Karpas-422 (cell line): ENCODE measurements at regions not wholly inside any gene's neighbourhood (a gene's known extent, or its start where the extent isn't known, plus 50 kb on each side); places are given as distances from the start of the nearest gene placed in this dataset.

Experiments
- DNase-seq: peaks from one replicate; pipeline ENCODE4 v3.0.0-alpha.2; 2015
- H2AFZ ChIP-seq: fragments of 200-600 bp; sonication (generic); 2 replicates; pipeline ENCODE4 v1.6.1; 2014; ENCODE audit warnings: antibody characterized with exemption, low read length, mixed read lengths
- H3K27ac ChIP-seq: fragments of 200-600 bp; sonication (generic); 2 replicates; pipeline ENCODE4 v1.5.1; 2014; ENCODE audit warnings: mild to moderate bottlenecking, low read length, moderate library complexity
- H3K27me3 ChIP-seq: fragments of 200-600 bp; sonication (generic); 2 replicates; pipeline ENCODE4 v1.6.1; 2014; ENCODE audit warnings: low read length, mixed read lengths
- H3K36me3 ChIP-seq: fragments of 200-600 bp; sonication (generic); 2 replicates; pipeline ENCODE4 v1.6.1; 2014; ENCODE audit warnings: low read length, mixed read lengths; ENCODE audit not compliant: insufficient read depth
- H3K4me1 ChIP-seq: fragments of 200-600 bp; sonication (generic); 2 replicates; pipeline ENCODE4 v1.6.1; 2014; ENCODE audit warnings: mild to moderate bottlenecking, low read length, mixed read lengths
- H3K4me2 ChIP-seq: fragments of 200-600 bp; sonication (generic); 2 replicates; pipeline ENCODE4 v1.6.1; 2014; ENCODE audit warnings: low read length, low read depth, mild to moderate bottlenecking; ENCODE audit not compliant: poor library complexity, severe bottlenecking
- H3K4me3 ChIP-seq: fragments of 200-600 bp; sonication (generic); 2 replicates; pipeline ENCODE4 v1.5.1; 2014; ENCODE audit warnings: mild to moderate bottlenecking, antibody characterized with exemption, low read length, mixed read lengths
- H3K79me2 ChIP-seq: fragments of 200-600 bp; sonication (generic); 2 replicates; pipeline ENCODE4 v1.6.1; 2014; ENCODE audit warnings: mild to moderate bottlenecking, low read length, mixed read lengths
- H3K9ac ChIP-seq: fragments of 200-600 bp; sonication (generic); 2 replicates; pipeline ENCODE4 v1.6.0; 2014; ENCODE audit warnings: low read length
- H3K9me2 ChIP-seq: fragments of 200-600 bp; sonication (generic), shearing (Covaris generic); replicated peaks from 2 replicates; pipeline ENCODE4 v1.6.0; 2014; ENCODE audit warnings: mild to moderate bottlenecking, low read length, moderate library complexity; ENCODE audit not compliant: insufficient read depth
- H3K9me3 ChIP-seq: fragments of 300-700, 200-600 bp; sonication (generic); 2 replicates; pipeline ENCODE4 v1.6.1; 2014; ENCODE audit warnings: low read length, mixed read lengths
- H4K20me1 ChIP-seq: fragments of 200-600 bp; sonication (generic); 2 replicates; pipeline ENCODE4 v1.6.1; 2014; ENCODE audit warnings: mild to moderate bottlenecking, antibody characterized with exemption, low read length, low read depth; ENCODE audit not compliant: insufficient read depth

- no peak overlapping the region for H3K27ac ChIP-seq
- no peaks in the 10 kb centered on the region for H3K27me3 ChIP-seq
- H3K9ac ChIP-seq, result no peak overlapping the region
- H3K36me3 ChIP-seq, result no peaks in the 10 kb centered on the region
- no peaks in the 10 kb centered on the region for H3K4me1 ChIP-seq
- no peak overlapping the region for H3K4me3 ChIP-seq
- no peak for DNase-seq
- no peaks in the 10 kb centered on the region for H4K20me1 ChIP-seq
- H3K4me2 ChIP-seq, result no peak overlapping the region
- H3K9me2 ChIP-seq, result no peaks in the 10 kb centered on the region
- no peaks in the 10 kb centered on the region for H3K9me3 ChIP-seq
- no peak overlapping the region for H2AFZ ChIP-seq
- no peaks in the 10 kb centered on the region for H3K79me2 ChIP-seq
Measured at GRCh38 chr7:19378345-19378714, 233.1 kb upstream of the FERD3L start.

GRCh38 chr7:19377611-19378344 lies 232.6 kb upstream of the FERD3L start:
- H3K79me2 ChIP-seq, result no peaks in the 10 kb centered on the region
- H3K36me3 ChIP-seq, result no peaks in the 10 kb centered on the region
- no peaks in the 10 kb centered on the region for H3K27me3 ChIP-seq
- no peak overlapping the region for H3K27ac ChIP-seq
- no peak overlapping the region for H3K4me3 ChIP-seq
- H3K9me2 ChIP-seq, result no peaks in the 10 kb centered on the region
- no peaks in the 10 kb centered on the region for H3K4me1 ChIP-seq
- H3K9me3 ChIP-seq, result no peaks in the 10 kb centered on the region
- no peak overlapping the region for H3K4me2 ChIP-seq
- no peak for DNase-seq
- no peak overlapping the region for H2AFZ ChIP-seq
- no peak overlapping the region for H3K9ac ChIP-seq
- H4K20me1 ChIP-seq, result no peaks in the 10 kb centered on the region

- no peaks in the 10 kb centered on the region for H3K9me2 ChIP-seq
- H3K4me2 ChIP-seq, result no peak overlapping the region
- H3K27me3 ChIP-seq, result no peaks in the 10 kb centered on the region
- H3K4me1 ChIP-seq, result no peaks in the 10 kb centered on the region
- H3K79me2 ChIP-seq, result no peaks in the 10 kb centered on the region
- no peak for DNase-seq
- H3K4me3 ChIP-seq, result no peak overlapping the region
- H2AFZ ChIP-seq, result no peak overlapping the region
- H3K9ac ChIP-seq, result no peak overlapping the region
- no peaks in the 10 kb centered on the region for H3K36me3 ChIP-seq
- no peak overlapping the region for H3K27ac ChIP-seq
- no peaks in the 10 kb centered on the region for H4K20me1 ChIP-seq
- H3K9me3 ChIP-seq, result no peaks in the 10 kb centered on the region
Measured at GRCh38 chr7:19376538-19376937, 231.3 kb upstream of the FERD3L start.

- DNase-seq, result no peak
- no peaks in the 10 kb centered on the region for H4K20me1 ChIP-seq
- no peak overlapping the region for H2AFZ ChIP-seq
- H3K9me2 ChIP-seq, result no peaks in the 10 kb centered on the region
- no peaks in the 10 kb centered on the region for H3K4me1 ChIP-seq
- H3K27ac ChIP-seq, result no peak overlapping the region
- H3K36me3 ChIP-seq, result no peaks in the 10 kb centered on the region
- H3K27me3 ChIP-seq, result no peaks in the 10 kb centered on the region
- H3K9me3 ChIP-seq, result no peaks in the 10 kb centered on the region
- H3K9ac ChIP-seq, result no peak overlapping the region
- no peak overlapping the region for H3K4me2 ChIP-seq
- no peak overlapping the region for H3K4me3 ChIP-seq
- H3K79me2 ChIP-seq, result no peaks in the 10 kb centered on the region
Measured at GRCh38 chr7:19375976-19376375, 230.8 kb upstream of the FERD3L start.

- no peak overlapping the region for H3K4me2 ChIP-seq
- H3K9ac ChIP-seq, result no peak overlapping the region
Measured at GRCh38 chr7:19373334-19373733, 228.1 kb upstream of the FERD3L start.

GRCh38 chr7:19369806-19370205 lies 224.6 kb upstream of the FERD3L start:
- Histone ChIP-seq H3K9me3 (no peaks in the 10 kb centered on the region), H3K4me3 (no peak overlapping the region), H2AFZ (no peak overlapping the region), H3K36me3 (no peaks in the 10 kb centered on the region), H3K4me1 (no peaks in the 10 kb centered on the region), H3K79me2 (no peaks in the 10 kb centered on the region), H3K27me3 (no peaks in the 10 kb centered on the region), H4K20me1 (no peaks in the 10 kb centered on the region), H3K4me2 (no peak overlapping the region), H3K9ac (no peak overlapping the region), H3K27ac (no peak overlapping the region), H3K9me2 (no peaks in the 10 kb centered on the region)
- DNase-seq, result no peak

More at GRCh38 chr7:19373334-19373733, 228.1 kb upstream of the FERD3L start:
- H3K27ac ChIP-seq, result no peak overlapping the region
- H3K27me3 ChIP-seq, result no peaks in the 10 kb centered on the region
- H3K4me3 ChIP-seq, result no peak overlapping the region
- H3K9me3 ChIP-seq, result no peaks in the 10 kb centered on the region
- H3K79me2 ChIP-seq, result no peaks in the 10 kb centered on the region
- no peaks in the 10 kb centered on the region for H3K4me1 ChIP-seq
- no peak overlapping the region for H2AFZ ChIP-seq
- H3K36me3 ChIP-seq, result no peaks in the 10 kb centered on the region
- no peak for DNase-seq
- no peaks in the 10 kb centered on the region for H4K20me1 ChIP-seq
- H3K9me2 ChIP-seq, result no peaks in the 10 kb centered on the region

GRCh38 chr7:19369182-19369581 lies 224.0 kb upstream of the FERD3L start:
- Histone ChIP-seq H3K27me3 (no peaks in the 10 kb centered on the region), H3K9me3 (no peaks in the 10 kb centered on the region), H2AFZ (no peak overlapping the region), H3K27ac (no peak overlapping the region), H3K4me1 (no peaks in the 10 kb centered on the region), H3K79me2 (no peaks in the 10 kb centered on the region), H3K4me2 (no peak overlapping the region), H3K4me3 (no peak overlapping the region), H3K36me3 (no peaks in the 10 kb centered on the region), H4K20me1 (no peaks in the 10 kb centered on the region), H3K9ac (no peak overlapping the region), H3K9me2 (no peaks in the 10 kb centered on the region)
- DNase-seq, result no peak

- H3K9ac ChIP-seq, result no peak overlapping the region
- no peaks in the 10 kb centered on the region for H3K36me3 ChIP-seq
- H3K4me3 ChIP-seq, result no peak overlapping the region
- no peak overlapping the region for H2AFZ ChIP-seq
- no peaks in the 10 kb centered on the region for H3K27me3 ChIP-seq
- no peaks in the 10 kb centered on the region for H3K9me3 ChIP-seq
- no peaks in the 10 kb centered on the region for H3K4me1 ChIP-seq
- no peaks in the 10 kb centered on the region for H3K9me2 ChIP-seq
- H3K79me2 ChIP-seq, result no peaks in the 10 kb centered on the region
- no peak for DNase-seq
- H3K4me2 ChIP-seq, result no peak overlapping the region
- H3K27ac ChIP-seq, result no peak overlapping the region
- H4K20me1 ChIP-seq, result no peaks in the 10 kb centered on the region
Measured at GRCh38 chr7:19368491-19368925, 223.3 kb upstream of the FERD3L start.
